Loucy (cell line): ENCODE measurements at regions not wholly inside any gene's neighbourhood (a gene's known extent, or its start where the extent isn't known, plus 50 kb on each side); places are given as distances from the start of the nearest gene placed in this dataset.

Experiments used
- CTCF ChIP-seq: fragments of 200-600 bp; sonication (generic); conservative IDR thresholded peaks from 2 replicates; pipeline ENCODE4 v1.5.1; 2014; ENCODE audit warnings: mild to moderate bottlenecking, antibody characterized with exemption, low read length
- EZH2phosphoT487 ChIP-seq: fragments of 200-600 bp; IDR thresholded peaks from 2 replicates; pipeline ENCODE4 v1.6.1; 2018; ENCODE audit warnings: antibody characterized with exemption, mild to moderate bottlenecking, moderate library complexity, borderline replicate concordance

GRCh38 chr6:40028449-40028848 is 94.2 kb upstream of the MOCS1 start:
- TF ChIP-seq CTCF: no peak; the same call in 1 of the 2 replicates
- TF ChIP-seq EZH2phosphoT487: no peak
